Transverse colon (tissue), 4 donors: ENCODE measurements at regions not wholly inside any gene's neighbourhood (a gene's known extent, or its start where the extent isn't known, plus 50 kb on each side); places are given as distances from the start of the nearest gene placed in this dataset.
A peak's percentile ranks its signal among the peaks of the same experiment; 100 is the strongest.

Experiments used
- DNase-seq: peaks from one replicate; pipeline ENCODE4 v3.0.0-alpha.2; 2019
- H3K27ac ChIP-seq, 4 donors: fragments of 200-600 bp; sonication (generic); 2 replicates each; pipeline ENCODE4 v1.5.1; 2016 to 2018; ENCODE audit warnings: inconsistent platforms in 4 of 4
- H3K27me3 ChIP-seq: fragments of 200-600 bp; sonication (generic); 2 replicates; pipeline ENCODE4 v1.5.1; 2017; ENCODE audit warnings: inconsistent platforms
- H3K36me3 ChIP-seq, 4 donors: fragments of 200-600 bp; sonication (generic); 2 replicates each; pipeline ENCODE4 v1.5.1; 2017 to 2019; ENCODE audit warnings: inconsistent platforms in 4 of 4
- H3K4me1 ChIP-seq, 4 donors: fragments of 200-600 bp; sonication (generic); 2 replicates each; pipeline ENCODE4 v1.5.1; 2017 to 2020; ENCODE audit warnings: inconsistent platforms in 4 of 4
- H3K4me3 ChIP-seq, 4 donors: fragments of 200-600 bp; sonication (generic); 1 replicate in 1 of 4; 2 replicates in 3 of 4; pipeline versions ENCODE4 v1.5.1 to v1.6.1; 2017 to 2019; ENCODE audit warnings: inconsistent platforms in 4 of 4
- H3K9me3 ChIP-seq, 2 donors: fragments of 200-600 bp; sonication (generic); 2 replicates each; pipeline ENCODE4 v1.5.1; 2017 to 2019; ENCODE audit warnings: inconsistent platforms in 2 of 2
- CTCF ChIP-seq, 5 experiments: fragments of 200-600 bp in 3 of 5; fragments of 450-650 bp in 2 of 5; sonication (generic) in 3 of 5; IDR thresholded peaks; 1 replicate in 2 of 5; 2 replicates in 3 of 5; pipeline ENCODE4 v1.5.1; 2016 to 2017; ENCODE audit warnings: antibody characterized with exemption in 5 of 5, inconsistent platforms in 3 of 5, mild to moderate bottlenecking in 2 of 5, moderate library complexity in 1 of 5
- EP300 ChIP-seq: sonication (generic); formaldehyde crosslinking; IDR thresholded peaks from one replicate; pipeline ENCODE4 v1.6.1; 2017; ENCODE audit warnings: antibody characterized with exemption, low read depth
- POLR2A ChIP-seq: fragments of 450-650 bp; IDR thresholded peaks from one replicate; pipeline ENCODE4 v1.6.1; 2016; ENCODE audit warnings: antibody characterized with exemption, mild to moderate bottlenecking, moderate library complexity
- POLR2AphosphoS5 ChIP-seq, 3 donors: sonication (generic); formaldehyde crosslinking; IDR thresholded peaks; one replicate each; pipeline ENCODE4 v1.6.1; 2016; ENCODE audit warnings: antibody characterized with exemption in 3 of 3
- WGBS, 2 donors: methylation state at CpG; one replicate each; pipeline ENCODE4 v1.1.5; 2018; ENCODE audit warnings: low coverage in 1 of 2; 5-methylcytosine and 5-hydroxymethylcytosine counted together
- in situ Hi-C, 4 donors: fragments of 200-750 bp; cut with MboI; loops; one replicate each; pipeline versions ENCODE4 v1.15.0 to v1.15.1; 2017; ENCODE audit warnings: low sequenced_read_pairs in 3 of 4, low pct_ligation_motif_present in 1 of 4, low pct_unique_long_range_greater_than_20kb in 1 of 4
- intact Hi-C: fragments of 100-400 bp; cut with DNase I; formaldehyde crosslinking; loops from one replicate; pipeline ENCODE4 v1.15.1; 2023; ENCODE audit warnings: low total_unique reads

GRCh38 chr4:100739426-100739825, 221.6 kb upstream of the EMCN start:
- Histone ChIP-seq H3K4me1 (peaks cover 0 to 19% (median 5%) of the 10 kb centered on the region in 4 donors), H3K9me3 (peaks cover 0 to under 1% of the 10 kb centered on the region in 2 donors), H3K27me3 (no peaks in the 10 kb centered on the region), H3K27ac (no peak overlapping the region), H3K36me3 (no peaks in the 10 kb centered on the region), H3K4me3 (no peak overlapping the region)
- intact Hi-C loops (no loop called here), in situ Hi-C loops (no loop called here)
- no peak for TF ChIP-seq POLR2A
- TF ChIP-seq CTCF (IDR thresholded peaks at IDR 0.05): no peak
- TF ChIP-seq EP300: no peak
- no peak for TF ChIP-seq POLR2AphosphoS5 (IDR thresholded peaks at IDR 0.05)
- no peak for DNase-seq
- WGBS, 2 donors: 66 to 94% methylated on average over 2 of the region's 2 CpGs

GRCh38 chr4:100738196-100739165, 220.7 kb upstream of the EMCN start:
- no peaks in the 10 kb centered on the region for H3K36me3 ChIP-seq
- no peak overlapping the region for H3K4me3 ChIP-seq
- WGBS, 2 donors: 69 to 86% methylated on average over 6 to 7 of the region's 7 CpGs
- no peaks in the 10 kb centered on the region for H3K27me3 ChIP-seq
- intact Hi-C loops: no loop called here
- TF ChIP-seq POLR2A (no peak), EP300 (no peak), CTCF (IDR thresholded peaks at IDR 0.05) (no peak), POLR2AphosphoS5 (IDR thresholded peaks at IDR 0.05) (peak in 1 of 3 donors; percentile 13)
- H3K9me3 ChIP-seq: peaks cover 0 to 7% of the 10 kb centered on the region in 2 donors
- peak; percentile 35 for DNase-seq
- H3K27ac ChIP-seq: peak overlapping the region in 2 of 4 donors; percentile 44 to 60
- in situ Hi-C loops: no loop called here
- peaks cover 0 to 19% (median 5%) of the 10 kb centered on the region in 4 donors for H3K4me1 ChIP-seq

GRCh38 chr4:100736641-100737451, 219.0 kb upstream of the EMCN start:
- Histone ChIP-seq H3K4me3 (no peak overlapping the region), H3K27ac (no peak overlapping the region), H3K36me3 (no peaks in the 10 kb centered on the region), H3K27me3 (no peaks in the 10 kb centered on the region), H3K4me1 (peaks cover 0 to 19% (median 5%) of the 10 kb centered on the region in 4 donors), H3K9me3 (peaks cover 0 to 7% of the 10 kb centered on the region in 2 donors)
- intact Hi-C loops (no loop called here), in situ Hi-C loops (no loop called here)
- no peak for TF ChIP-seq POLR2AphosphoS5 (IDR thresholded peaks at IDR 0.05)
- TF ChIP-seq POLR2A: no peak
- TF ChIP-seq EP300: no peak
- TF ChIP-seq CTCF (IDR thresholded peaks at IDR 0.05): no peak
- DNase-seq: no peak
- WGBS, 2 donors: 57% methylated on average over 2 of the region's 2 CpGs

GRCh38 chr4:100728861-100729260, 211.0 kb upstream of the EMCN start:
- no peaks in the 10 kb centered on the region for H3K4me1 ChIP-seq
- no peak for TF ChIP-seq CTCF (IDR thresholded peaks at IDR 0.05)
- no peak for TF ChIP-seq POLR2A
- no peak for TF ChIP-seq EP300
- no peak for TF ChIP-seq POLR2AphosphoS5 (IDR thresholded peaks at IDR 0.05)
- in situ Hi-C loops (no loop called here), intact Hi-C loops (loop anchor here (10.0 kb wide), 1 partner anchor 1804 kb away; the partner anchor contains the start of gene EIF4E)
- no peak overlapping the region for H3K4me3 ChIP-seq
- H3K36me3 ChIP-seq: no peaks in the 10 kb centered on the region
- DNase-seq: no peak
- no peaks in the 10 kb centered on the region for H3K27me3 ChIP-seq
- 78 to 79% methylated on average over 4 of the region's 4 CpGs for WGBS, 2 donors
- H3K9me3 ChIP-seq: peaks cover 0 to 1% of the 10 kb centered on the region in 2 donors
- H3K27ac ChIP-seq: no peak overlapping the region
